Keratinocyte (primary cell): ENCODE measurements at regions not wholly inside any gene's neighbourhood (a gene's known extent, or its start where the extent isn't known, plus 50 kb on each side); places are given as distances from the start of the nearest gene placed in this dataset.
"Not testable (repeated sequence)": the region's sequence is repeated elsewhere in the genome, so short reads cannot be mapped to it uniquely, and the experiment has no call there.

ENCODE experiments used
- EZH2 ChIP-seq: IDR thresholded peaks from one replicate; pipeline ENCODE4 v1.6.1; 2012; ENCODE audit warnings: inconsistent platforms, mild to moderate bottlenecking, low read length, moderate library complexity
- TF ChIP-seq, protein P1 (sequence below), 3 experiments: IDR thresholded peaks in 1 of 3; conservative IDR thresholded peaks in 1 of 3; optimal IDR thresholded peaks in 1 of 3; 2 replicates in 2 of 3; 3 replicates in 1 of 3; pipeline versions ENCODE3 to v1.5.1; 2011; ENCODE audit warnings: low read length in 3 of 3, mild to moderate bottlenecking in 3 of 3, moderate library complexity in 2 of 3, control low read depth in 1 of 3, inconsistent platforms in 1 of 3; ENCODE audit not compliant: insufficient read depth in 2 of 3; ENCODE audit errors: extremely low read depth in 1 of 3

DNA sequence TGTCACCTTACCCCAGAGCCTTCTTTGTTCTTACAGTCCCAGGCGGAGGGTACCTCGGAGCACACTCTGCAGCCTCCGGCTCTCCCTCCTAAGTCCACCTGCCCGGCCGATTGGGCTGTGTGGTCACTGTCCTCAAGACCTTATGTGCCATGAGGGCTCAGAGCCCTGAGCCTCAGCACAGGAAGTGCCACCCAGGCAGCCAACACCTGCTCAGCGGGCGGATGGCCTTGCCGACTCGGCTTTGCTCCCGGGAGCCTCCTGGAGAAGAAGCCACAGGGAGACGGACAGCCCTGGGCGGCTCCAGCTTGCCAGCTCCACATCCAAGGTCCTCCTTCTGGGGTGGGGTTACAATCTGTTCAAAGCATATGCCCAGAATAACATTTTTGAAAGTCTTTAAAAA, 4439.2 kb upstream of the TPTE start:
- TF ChIP-seq, protein P1, sequence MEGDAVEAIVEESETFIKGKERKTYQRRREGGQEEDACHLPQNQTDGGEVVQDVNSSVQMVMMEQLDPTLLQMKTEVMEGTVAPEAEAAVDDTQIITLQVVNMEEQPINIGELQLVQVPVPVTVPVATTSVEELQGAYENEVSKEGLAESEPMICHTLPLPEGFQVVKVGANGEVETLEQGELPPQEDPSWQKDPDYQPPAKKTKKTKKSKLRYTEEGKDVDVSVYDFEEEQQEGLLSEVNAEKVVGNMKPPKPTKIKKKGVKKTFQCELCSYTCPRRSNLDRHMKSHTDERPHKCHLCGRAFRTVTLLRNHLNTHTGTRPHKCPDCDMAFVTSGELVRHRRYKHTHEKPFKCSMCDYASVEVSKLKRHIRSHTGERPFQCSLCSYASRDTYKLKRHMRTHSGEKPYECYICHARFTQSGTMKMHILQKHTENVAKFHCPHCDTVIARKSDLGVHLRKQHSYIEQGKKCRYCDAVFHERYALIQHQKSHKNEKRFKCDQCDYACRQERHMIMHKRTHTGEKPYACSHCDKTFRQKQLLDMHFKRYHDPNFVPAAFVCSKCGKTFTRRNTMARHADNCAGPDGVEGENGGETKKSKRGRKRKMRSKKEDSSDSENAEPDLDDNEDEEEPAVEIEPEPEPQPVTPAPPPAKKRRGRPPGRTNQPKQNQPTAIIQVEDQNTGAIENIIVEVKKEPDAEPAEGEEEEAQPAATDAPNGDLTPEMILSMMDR (optimal IDR thresholded peaks at IDR 0.05 in 1 of 3, IDR thresholded peaks at IDR 0.05 in 1 of 3, conservative IDR thresholded peaks at IDR 0.05 in 1 of 3; ENCODE audit: extremely low read depth in 1 of 3, insufficient read depth in 2 of 3, low read length in 3 of 3): not testable (repeated sequence)
- TF ChIP-seq EZH2: not testable (repeated sequence)
